H1 (cell line): ENCODE measurements at regions not wholly inside any gene's neighbourhood (a gene's known extent, or its start where the extent isn't known, plus 50 kb on each side); places are given as distances from the start of the nearest gene placed in this dataset.

Source experiments
- CTCF ChIA-PET: fragments of 300-600 bp; sonication (Branson Sonifier 250); formaldehyde crosslinking; loops from one replicate; lab custom pipeline; 2021; ENCODE audit not compliant: partially characterized antibody; lab: Charles Lee
- POLR2A ChIA-PET: fragments of 300-600 bp; sonication (Branson Sonifier 250); formaldehyde crosslinking; loops from one replicate; lab custom pipeline; 2021; ENCODE audit warnings: inconsistent platforms; ENCODE audit not compliant: partially characterized antibody; lab: Charles Lee
- DNase-seq, 2 experiments: peaks; one replicate each; pipeline versions ENCODE4 v3.0.0 to v3.0.0-alpha.2; 2010 to 2022; ENCODE audit warnings: low spot score in 2 of 2, low read depth in 1 of 2, mixed read lengths in 1 of 2
- FAIRE-seq: peaks from 2 replicates; lab custom pipeline; 2011; peaks lifted over from hg19 to GRCh38; lab: Jason Lieb, UNC
- H2AFZ ChIP-seq: 2 replicates; pipeline ENCODE4 v1.8.1; 2012; ENCODE audit warnings: low read length, inconsistent platforms
- H2AK5ac ChIP-seq: 2 replicates; pipeline ENCODE4 v1.6.1; 2013; ENCODE audit warnings: low read depth, low read length
- H2BK120ac ChIP-seq: replicated peaks from 2 replicates; pipeline ENCODE3; 2013; ENCODE audit warnings: low read depth, low read length, inconsistent platforms
- H2BK12ac ChIP-seq: 2 replicates; pipeline ENCODE4 v1.6.1; 2013; ENCODE audit warnings: low read depth, low read length
- H2BK15ac ChIP-seq: 2 replicates; pipeline ENCODE4 v1.6.1; 2013; ENCODE audit warnings: low read length
- H2BK20ac ChIP-seq: 2 replicates; pipeline ENCODE4 v1.6.1; 2013; ENCODE audit warnings: low read length
- H2BK5ac ChIP-seq: 2 replicates; pipeline ENCODE4 v1.6.1; 2013; ENCODE audit warnings: low read depth, low read length
- H3K14ac ChIP-seq: 2 replicates; pipeline ENCODE4 v1.6.1; 2013; ENCODE audit warnings: inconsistent platforms; ENCODE audit not compliant: insufficient read length
- H3K18ac ChIP-seq: 2 replicates; pipeline ENCODE4 v1.6.1; 2013; ENCODE audit warnings: low read length; ENCODE audit errors: extremely low read depth
- H3K23ac ChIP-seq: 2 replicates; pipeline ENCODE4 v1.6.1; 2013; ENCODE audit warnings: inconsistent platforms; ENCODE audit not compliant: insufficient read length
- H3K23me2 ChIP-seq: 2 replicates; pipeline ENCODE4 v1.6.1; 2013; ENCODE audit warnings: low read depth, low read length
- H3K27ac ChIP-seq: 2 replicates; pipeline ENCODE4 v1.6.1; 2011; ENCODE audit warnings: low read depth, low read length, inconsistent platforms
- H3K27me3 ChIP-seq, 4 experiments: replicated peaks in 1 of 4; 1 replicate in 1 of 4; 2 replicates in 3 of 4; pipeline versions ENCODE4 v1.6.1 to v1.8.1; 2011 to 2013; ENCODE audit warnings: low read length in 3 of 4, mild to moderate bottlenecking in 3 of 4, inconsistent platforms in 2 of 4, mixed read lengths in 2 of 4, moderate library complexity in 1 of 4; ENCODE audit not compliant: control insufficient read depth in 3 of 4, insufficient read depth in 3 of 4; ENCODE audit errors: extremely low read depth in 1 of 4
- H3K36me3 ChIP-seq, 4 experiments: 2 replicates each; pipeline versions ENCODE4 v1.6.1 to v1.8.1; 2011 to 2013; ENCODE audit warnings: mild to moderate bottlenecking in 4 of 4, low read length in 3 of 4, moderate library complexity in 2 of 4, control low read depth in 1 of 4, inconsistent platforms in 1 of 4; ENCODE audit not compliant: insufficient read depth in 4 of 4, control insufficient read depth in 2 of 4
- H3K4ac ChIP-seq: replicated peaks from 2 replicates; pipeline ENCODE3; 2013; ENCODE audit warnings: low read length, low read depth, mixed read lengths, inconsistent platforms; ENCODE audit not compliant: insufficient read length
- H3K4me1 ChIP-seq, 4 experiments: replicated peaks in 1 of 4; 1 replicate in 1 of 4; 2 replicates in 3 of 4; pipeline versions ENCODE4 v1.6.1 to v1.8.1; 2011 to 2013; ENCODE audit warnings: low read length in 3 of 4, inconsistent platforms in 2 of 4, mixed read lengths in 1 of 4; ENCODE audit not compliant: insufficient read depth in 4 of 4, control insufficient read depth in 3 of 4
- H3K4me2 ChIP-seq, 2 experiments: 2 replicates each; pipeline versions ENCODE4 v1.6.1 to v1.8.1; 2011 to 2013; ENCODE audit warnings: low read depth in 2 of 2, low read length in 2 of 2, control low read depth in 1 of 2, inconsistent platforms in 1 of 2, mild to moderate bottlenecking in 1 of 2; ENCODE audit not compliant: insufficient read depth in 1 of 2
- H3K4me3 ChIP-seq, 4 experiments: fragments of 200-600, 300-600 bp in 1 of 4; sonication (generic), shearing (Covaris generic), sonication (Bioruptor Twin) in 1 of 4; 2 replicates each; pipeline versions ENCODE4 v1.5.1 to v1.8.1; 2011 to 2016; ENCODE audit warnings: low read length in 4 of 4, low read depth in 3 of 4, control low read depth in 2 of 4, inconsistent platforms in 2 of 4, mild to moderate bottlenecking in 2 of 4, mixed read lengths in 1 of 4, moderate library complexity in 1 of 4; ENCODE audit not compliant: insufficient read depth in 2 of 4; ENCODE audit errors: extremely low read depth in 1 of 4
- H3K56ac ChIP-seq: replicated peaks from 2 replicates; pipeline ENCODE3; 2013; ENCODE audit warnings: low read depth, mild to moderate bottlenecking, mixed read lengths, low read length, inconsistent platforms; ENCODE audit not compliant: insufficient read length
- H3K79me1 ChIP-seq: 2 replicates; pipeline ENCODE4 v1.6.1; 2013; ENCODE audit warnings: low read depth, low read length, control low read depth
- H3K79me2 ChIP-seq, 2 experiments: 2 replicates each; pipeline versions ENCODE4 v1.6.1 to v1.8.1; 2012 to 2013; ENCODE audit warnings: low read length in 2 of 2, mild to moderate bottlenecking in 2 of 2, inconsistent platforms in 1 of 2; ENCODE audit not compliant: insufficient read depth in 2 of 2, control insufficient read depth in 1 of 2
- H3K9ac ChIP-seq, 4 experiments: replicated peaks in 1 of 4; 1 replicate in 1 of 4; 2 replicates in 3 of 4; pipeline versions ENCODE4 v1.6.1 to v1.8.1; 2011 to 2013; ENCODE audit warnings: low read depth in 3 of 4, low read length in 3 of 4, control low read depth in 2 of 4, mild to moderate bottlenecking in 2 of 4, moderate library complexity in 2 of 4, inconsistent platforms in 1 of 4; ENCODE audit errors: extremely low read depth in 1 of 4
- H3K9me3 ChIP-seq, 2 experiments: 2 replicates each; pipeline versions ENCODE4 v1.6.1 to v1.8.1; 2012 to 2013; ENCODE audit warnings: mild to moderate bottlenecking in 2 of 2, moderate library complexity in 2 of 2, control low read depth in 1 of 2, inconsistent platforms in 1 of 2, low read depth in 1 of 2, low read length in 1 of 2, mixed read lengths in 1 of 2; ENCODE audit not compliant: insufficient read depth in 2 of 2
- H4K20me1 ChIP-seq, 2 experiments: replicated peaks in 1 of 2; 2 replicates each; pipeline versions ENCODE3 to v1.8.1; 2011 to 2013; ENCODE audit warnings: inconsistent platforms in 2 of 2, low read length in 2 of 2, mild to moderate bottlenecking in 1 of 2; ENCODE audit not compliant: insufficient read depth in 2 of 2, control insufficient read depth in 1 of 2
- H4K5ac ChIP-seq: 2 replicates; pipeline ENCODE4 v1.6.1; 2013; ENCODE audit warnings: low read length, low read depth, mixed read lengths, inconsistent platforms; ENCODE audit not compliant: insufficient read length
- H4K8ac ChIP-seq: 2 replicates; pipeline ENCODE4 v1.8.0; 2013; ENCODE audit warnings: mild to moderate bottlenecking, moderate library complexity, low read length, inconsistent platforms; ENCODE audit not compliant: insufficient read depth; ENCODE audit errors: extremely low read depth
- H4K91ac ChIP-seq: replicated peaks from 2 replicates; pipeline ENCODE3; 2013; ENCODE audit warnings: low read length, mixed read lengths, inconsistent platforms; ENCODE audit not compliant: insufficient read length
- RBBP5 ChIP-seq: IDR thresholded peaks from 2 replicates; pipeline ENCODE4 v1.7.1; 2012; ENCODE audit warnings: low read depth, mild to moderate bottlenecking, inconsistent platforms, low read length, moderate library complexity, borderline replicate concordance
- TF ChIP-seq, protein P1 (sequence below): IDR thresholded peaks from 2 replicates; pipeline ENCODE4 v1.6.1; 2012; ENCODE audit warnings: low read length, inconsistent platforms

DNA sequence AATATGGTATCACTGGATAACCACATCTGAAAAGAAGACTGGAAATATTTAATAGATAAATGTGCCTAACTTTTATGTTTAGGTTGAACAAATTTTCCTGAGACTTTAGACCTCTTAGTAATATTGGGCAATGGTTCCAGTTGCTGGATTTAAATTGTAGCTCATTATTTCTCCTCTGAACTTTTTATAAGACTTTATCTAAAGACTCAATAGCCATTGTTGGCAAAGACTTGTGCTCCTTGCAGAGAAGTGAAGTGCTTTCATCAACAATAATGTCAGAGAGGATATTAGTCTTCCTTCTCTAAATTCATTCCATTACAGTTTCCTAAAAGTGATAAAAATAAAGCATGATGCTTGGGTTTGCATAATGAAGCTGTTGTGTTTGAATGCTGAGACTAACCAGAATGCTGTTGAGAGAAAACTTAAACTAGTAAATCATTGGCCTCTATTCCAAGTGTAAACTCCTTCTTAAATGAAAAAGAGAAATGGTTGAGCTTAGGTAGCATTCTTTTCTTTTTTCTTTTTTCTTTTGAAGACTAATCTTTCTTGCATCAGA lies 200.2 kb downstream of the TMTC3 start:
- Histone ChIP-seq H3K4me2 (no peak overlapping the region), H3K27ac (no peak overlapping the region), H2BK20ac (no peak overlapping the region), H3K23me2 (no peaks in the 10 kb centered on the region), H3K27me3 (no peaks in the 10 kb centered on the region), H3K36me3 (no peaks in the 10 kb centered on the region), H2AK5ac (no peak overlapping the region), H3K9ac (peak overlapping the region in 1 of 4 experiments; percentile 9; a peak in 1 of 7 replicates), H3K9me3 (no peaks in the 10 kb centered on the region), H4K8ac (no peak overlapping the region), H3K4me3 (no peak overlapping the region), H4K91ac (no peak overlapping the region), H3K14ac (no peak overlapping the region), H3K23ac (no peak overlapping the region), H3K4me1 (no peaks in the 10 kb centered on the region), H4K5ac (no peak overlapping the region), H3K18ac (no peak overlapping the region), H2BK5ac (no peak overlapping the region), H3K79me2 (no peaks in the 10 kb centered on the region), H2BK120ac (no peak overlapping the region), H2AFZ (no peak overlapping the region), H3K79me1 (no peaks in the 10 kb centered on the region), H3K56ac (no peak overlapping the region), H2BK12ac (no peak overlapping the region), H3K4ac (no peak overlapping the region), H2BK15ac (no peak overlapping the region), H4K20me1 (no peaks in the 10 kb centered on the region)
- FAIRE-seq (no peak), DNase-seq (no peak)
- TF ChIP-seq RBBP5, result no peak
- TF ChIP-seq, protein P1, sequence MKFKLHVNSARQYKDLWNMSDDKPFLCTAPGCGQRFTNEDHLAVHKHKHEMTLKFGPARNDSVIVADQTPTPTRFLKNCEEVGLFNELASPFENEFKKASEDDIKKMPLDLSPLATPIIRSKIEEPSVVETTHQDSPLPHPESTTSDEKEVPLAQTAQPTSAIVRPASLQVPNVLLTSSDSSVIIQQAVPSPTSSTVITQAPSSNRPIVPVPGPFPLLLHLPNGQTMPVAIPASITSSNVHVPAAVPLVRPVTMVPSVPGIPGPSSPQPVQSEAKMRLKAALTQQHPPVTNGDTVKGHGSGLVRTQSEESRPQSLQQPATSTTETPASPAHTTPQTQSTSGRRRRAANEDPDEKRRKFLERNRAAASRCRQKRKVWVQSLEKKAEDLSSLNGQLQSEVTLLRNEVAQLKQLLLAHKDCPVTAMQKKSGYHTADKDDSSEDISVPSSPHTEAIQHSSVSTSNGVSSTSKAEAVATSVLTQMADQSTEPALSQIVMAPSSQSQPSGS, result no peak
- CTCF ChIA-PET, result interaction anchor here (0.7 kb wide), 1 partner anchor 10 kb away, joined by 3 read pairs; no protein-coding TSS in a partner anchor
- POLR2A ChIA-PET, result no interaction called here
